Spinal cord (tissue), 9 donors: ENCODE measurements at regions not wholly inside any gene's neighbourhood (a gene's known extent, or its start where the extent isn't known, plus 50 kb on each side); places are given as distances from the start of the nearest gene placed in this dataset.

ENCODE experiments used
- DNase-seq, 6 donors: peaks; one replicate each; pipeline versions ENCODE4 v3.0.0 to v3.0.0-alpha.2; 2013 to 2015; ENCODE audit warnings: low spot score in 6 of 6, low read depth in 4 of 6
- H3K27ac ChIP-seq: one replicate; pipeline ENCODE4 v1.5.1; 2013; ENCODE audit warnings: low read depth, low read length, control low read depth
- H3K27me3 ChIP-seq: one replicate; pipeline ENCODE4 v1.6.1; 2013; ENCODE audit warnings: low read length; ENCODE audit not compliant: control insufficient read depth, insufficient read depth
- H3K36me3 ChIP-seq: one replicate; pipeline ENCODE4 v1.6.1; 2013; ENCODE audit warnings: low read length; ENCODE audit not compliant: control insufficient read depth, insufficient read depth
- H3K4me1 ChIP-seq: one replicate; pipeline ENCODE4 v1.6.1; 2013; ENCODE audit warnings: low read length; ENCODE audit not compliant: control insufficient read depth, insufficient read depth
- H3K4me3 ChIP-seq: one replicate; pipeline ENCODE4 v1.5.1; 2013; ENCODE audit warnings: low read depth, low read length, control low read depth
- H3K9me3 ChIP-seq: one replicate; pipeline ENCODE4 v1.6.1; 2013; ENCODE audit warnings: low read length; ENCODE audit not compliant: control insufficient read depth, insufficient read depth
- WGBS: methylation state at CpG from one replicate; pipeline ENCODE4 v1.1.5; 2013; ENCODE audit warnings: missing lambda C conversion rate; ENCODE audit not compliant: insufficient coverage; 5-methylcytosine and 5-hydroxymethylcytosine counted together
- donor health status: healthy.

DNA sequence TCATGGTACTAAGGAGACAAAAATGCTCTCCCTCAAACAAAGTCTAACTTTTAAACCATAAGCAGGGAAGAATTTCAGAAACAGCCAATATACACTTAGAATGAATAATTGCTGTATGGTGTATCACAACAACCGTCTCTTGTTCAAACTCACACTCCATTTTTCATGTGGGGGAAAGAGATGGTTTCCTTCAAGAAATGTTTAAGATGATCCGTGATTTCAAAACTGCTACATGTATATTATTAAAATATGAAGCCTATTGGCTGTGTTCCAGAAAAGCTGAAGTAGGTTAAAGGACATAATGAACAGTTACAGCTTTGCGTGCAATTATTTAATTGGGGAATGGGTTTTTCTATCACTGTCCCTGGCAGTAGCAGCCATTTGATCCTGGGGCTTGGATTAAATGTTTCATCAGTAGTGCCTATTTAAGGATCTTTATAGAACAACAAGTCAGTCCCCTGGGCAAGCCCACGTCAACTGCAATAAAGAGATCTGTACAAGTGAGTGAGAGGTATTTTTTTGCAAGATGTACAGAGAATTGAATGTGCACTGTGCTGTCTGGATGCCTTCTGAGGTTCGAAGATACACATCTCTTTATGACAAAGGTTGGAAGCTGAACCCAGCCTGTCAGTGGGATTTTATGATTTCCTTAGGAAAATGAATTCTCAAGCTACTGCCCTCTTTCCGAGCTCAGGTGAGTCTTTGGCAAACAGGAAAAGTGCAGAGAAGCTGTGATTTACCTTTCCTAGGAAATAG is 337.2 kb upstream of the RARB start:
- Histone ChIP-seq H3K9me3 (no peaks in the 10 kb centered on the region), H3K36me3 (no peaks in the 10 kb centered on the region), H3K4me3 (no peak overlapping the region), H3K27ac (no peak overlapping the region), H3K4me1 (no peaks in the 10 kb centered on the region), H3K27me3 (no peaks in the 10 kb centered on the region)
- peak in 1 of 6 donors; percentile 33 for DNase-seq
- 85% methylated on average over 2 of the region's 6 CpGs for WGBS

DNA sequence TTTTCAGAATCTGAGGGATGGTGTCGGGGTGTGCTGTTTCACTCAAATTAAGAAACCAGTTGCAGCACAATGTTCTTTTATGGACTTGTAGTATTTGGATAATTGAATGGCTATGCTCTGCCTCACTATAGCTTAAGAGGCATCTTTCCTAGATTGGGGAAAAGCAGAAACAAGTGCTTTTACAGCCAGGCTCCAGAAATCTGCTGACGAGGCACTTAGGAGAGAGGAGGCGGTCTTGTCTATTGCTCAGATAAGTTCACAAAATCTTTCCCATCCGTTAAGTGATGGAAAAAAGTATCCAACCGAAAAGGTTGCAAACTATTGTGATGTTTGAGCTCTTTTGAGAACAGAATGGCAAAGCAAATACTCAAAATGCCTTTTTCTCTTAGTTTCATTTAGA is 336.1 kb upstream of the RARB start:
- H3K27me3 ChIP-seq = no peaks in the 10 kb centered on the region
- no peaks in the 10 kb centered on the region for H3K36me3 ChIP-seq
- peak in 1 of 6 donors; percentile 77 for DNase-seq
- WGBS = 63% methylated on average over 3 of the region's 5 CpGs
- no peak overlapping the region for H3K27ac ChIP-seq
- no peak overlapping the region for H3K4me3 ChIP-seq
- H3K9me3 ChIP-seq = no peaks in the 10 kb centered on the region
- H3K4me1 ChIP-seq = no peaks in the 10 kb centered on the region

DNA sequence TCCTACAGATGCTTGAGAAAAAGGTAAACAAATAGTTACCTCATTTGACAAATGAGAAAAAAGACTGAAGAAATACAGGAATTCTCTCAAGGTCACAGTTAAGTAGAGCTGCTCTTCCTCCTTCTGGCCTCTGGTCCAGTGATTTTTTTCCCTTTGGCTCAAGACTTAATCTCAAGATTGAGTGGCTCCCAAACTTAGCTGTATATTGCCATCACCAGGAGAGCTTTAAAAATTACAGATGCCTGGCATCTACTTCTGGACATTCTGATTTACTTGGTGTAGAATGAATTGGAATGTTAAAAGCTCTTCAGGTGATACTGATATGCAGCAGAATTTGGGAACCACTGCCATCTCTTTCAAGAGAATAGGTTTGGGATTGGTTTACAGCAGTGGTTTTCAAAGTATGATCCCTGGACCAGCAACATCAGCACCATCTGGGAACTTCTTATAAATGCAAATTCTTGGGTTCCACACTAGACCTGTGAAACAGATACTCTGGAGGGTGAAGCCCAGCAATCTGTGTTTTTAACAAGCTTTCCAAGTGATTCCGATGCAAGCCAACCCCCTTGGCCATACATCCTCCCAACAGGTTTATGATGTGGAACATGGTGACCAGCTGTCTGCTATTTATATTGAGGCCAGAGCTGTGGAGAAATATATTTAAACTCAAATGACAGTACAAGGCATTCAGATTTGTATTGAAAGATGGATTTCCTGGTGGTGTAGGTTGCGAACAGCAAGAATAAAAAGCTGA is 333.0 kb upstream of the RARB start:
- Histone ChIP-seq H3K27me3 (no peaks in the 10 kb centered on the region), H3K9me3 (no peaks in the 10 kb centered on the region), H3K27ac (no peak overlapping the region), H3K4me3 (no peak overlapping the region), H3K36me3 (no peaks in the 10 kb centered on the region), H3K4me1 (no peaks in the 10 kb centered on the region)
- DNase-seq = peak in 1 of 6 donors; percentile 33
- WGBS = no CpG with 5 or more reads among the region's 2 CpGs

DNA sequence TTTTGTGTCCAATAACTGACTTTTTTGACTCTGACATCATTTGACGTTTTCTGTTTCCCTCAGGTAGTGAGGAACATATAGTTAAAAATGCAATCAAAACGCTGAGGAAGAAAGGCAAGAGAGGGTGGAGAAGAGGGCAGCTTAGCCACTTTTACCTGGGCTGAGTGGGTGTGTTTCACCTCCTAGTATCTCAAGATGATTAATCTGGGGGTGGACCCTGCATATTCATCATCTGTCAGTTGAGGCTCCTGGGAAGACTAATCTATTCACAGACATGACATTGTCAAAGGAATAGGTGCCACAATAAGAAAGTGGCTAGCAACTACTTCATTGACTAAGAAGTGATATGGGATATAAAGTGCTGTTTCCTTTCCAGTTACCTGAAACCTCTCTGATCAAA is 331.5 kb upstream of the RARB start:
- no peaks in the 10 kb centered on the region for H3K4me1 ChIP-seq
- WGBS = no CpG with 5 or more reads among the region's 2 CpGs
- H3K27ac ChIP-seq = no peak overlapping the region
- H3K4me3 ChIP-seq = no peak overlapping the region
- no peaks in the 10 kb centered on the region for H3K9me3 ChIP-seq
- no peak for DNase-seq
- no peaks in the 10 kb centered on the region for H3K36me3 ChIP-seq
- H3K27me3 ChIP-seq = no peaks in the 10 kb centered on the region

DNA sequence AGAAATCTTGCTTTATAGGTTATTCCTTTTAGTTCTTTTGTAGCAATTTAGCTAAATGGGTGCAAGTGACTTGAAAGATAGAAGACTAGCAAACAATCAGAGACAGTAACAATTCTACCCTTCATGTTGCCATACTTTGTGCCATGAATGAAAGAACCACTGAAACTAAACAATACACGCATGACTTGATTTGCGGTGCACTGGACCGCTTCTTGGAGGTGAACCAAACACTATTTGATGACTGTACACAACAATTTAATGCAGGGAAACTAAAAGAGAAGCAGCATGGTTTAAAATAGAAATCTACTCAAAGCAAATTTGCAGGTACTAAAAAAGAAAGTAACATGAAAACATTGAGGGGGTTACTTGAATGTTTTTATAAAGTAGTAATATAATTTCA is 331.0 kb upstream of the RARB start:
- no peak overlapping the region for H3K4me3 ChIP-seq
- H3K4me1 ChIP-seq = no peaks in the 10 kb centered on the region
- WGBS = 60% methylated on average over 2 of the region's 3 CpGs
- H3K27me3 ChIP-seq = no peaks in the 10 kb centered on the region
- H3K36me3 ChIP-seq = no peaks in the 10 kb centered on the region
- no peak overlapping the region for H3K27ac ChIP-seq
- no peaks in the 10 kb centered on the region for H3K9me3 ChIP-seq
- DNase-seq = peak in 1 of 6 donors; percentile 8

DNA sequence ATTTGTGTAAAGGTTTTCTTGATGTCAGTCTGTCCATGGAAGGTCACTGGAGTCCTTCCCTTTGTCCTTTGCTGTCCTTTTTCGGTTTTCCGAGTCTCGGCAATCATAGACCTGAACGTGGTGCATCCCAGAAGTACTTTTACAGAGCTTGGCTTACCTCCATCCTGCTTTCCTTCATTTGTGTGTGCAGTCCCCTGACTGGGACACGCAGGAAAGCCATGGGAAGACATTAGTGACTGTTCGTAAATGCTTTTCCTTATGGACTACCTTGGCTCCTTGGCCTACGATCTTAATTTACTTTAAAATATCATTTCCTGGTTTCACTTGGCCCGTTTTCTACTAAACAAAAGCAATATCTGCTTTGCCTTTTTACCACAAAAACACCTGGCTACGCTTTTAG is 328.4 kb upstream of the RARB start:
- H3K4me1 ChIP-seq = no peaks in the 10 kb centered on the region
- DNase-seq = no peak
- H3K36me3 ChIP-seq = no peaks in the 10 kb centered on the region
- H3K27me3 ChIP-seq = no peaks in the 10 kb centered on the region
- WGBS = 89% methylated on average over 7 of the region's 9 CpGs
- no peaks in the 10 kb centered on the region for H3K9me3 ChIP-seq
- H3K27ac ChIP-seq = no peak overlapping the region
- H3K4me3 ChIP-seq = no peak overlapping the region

DNA sequence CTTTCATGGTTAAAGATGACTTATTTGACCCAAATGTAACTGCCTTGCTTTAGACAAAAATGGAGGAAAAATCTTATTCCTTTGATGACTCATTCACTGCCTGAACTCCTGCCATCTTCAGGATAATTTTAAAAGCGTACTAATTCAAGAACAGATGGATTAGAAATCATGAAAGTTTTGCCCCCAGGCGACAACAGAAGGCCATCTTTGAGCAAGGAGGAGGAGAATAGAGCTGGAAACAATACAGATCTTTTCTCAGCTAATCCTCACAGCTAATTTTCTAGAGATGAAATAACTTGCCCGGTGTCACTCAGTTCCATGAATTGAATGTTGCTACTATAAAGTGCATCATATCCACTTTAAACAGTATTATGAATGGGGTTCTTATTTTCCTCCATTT is 324.7 kb upstream of the RARB start:
- Histone ChIP-seq H3K4me3 (no peak overlapping the region), H3K36me3 (no peaks in the 10 kb centered on the region), H3K4me1 (no peaks in the 10 kb centered on the region), H3K9me3 (no peaks in the 10 kb centered on the region), H3K27me3 (no peaks in the 10 kb centered on the region), H3K27ac (no peak overlapping the region)
- no CpG with 5 or more reads among the region's 3 CpGs for WGBS
- DNase-seq = no peak

DNA sequence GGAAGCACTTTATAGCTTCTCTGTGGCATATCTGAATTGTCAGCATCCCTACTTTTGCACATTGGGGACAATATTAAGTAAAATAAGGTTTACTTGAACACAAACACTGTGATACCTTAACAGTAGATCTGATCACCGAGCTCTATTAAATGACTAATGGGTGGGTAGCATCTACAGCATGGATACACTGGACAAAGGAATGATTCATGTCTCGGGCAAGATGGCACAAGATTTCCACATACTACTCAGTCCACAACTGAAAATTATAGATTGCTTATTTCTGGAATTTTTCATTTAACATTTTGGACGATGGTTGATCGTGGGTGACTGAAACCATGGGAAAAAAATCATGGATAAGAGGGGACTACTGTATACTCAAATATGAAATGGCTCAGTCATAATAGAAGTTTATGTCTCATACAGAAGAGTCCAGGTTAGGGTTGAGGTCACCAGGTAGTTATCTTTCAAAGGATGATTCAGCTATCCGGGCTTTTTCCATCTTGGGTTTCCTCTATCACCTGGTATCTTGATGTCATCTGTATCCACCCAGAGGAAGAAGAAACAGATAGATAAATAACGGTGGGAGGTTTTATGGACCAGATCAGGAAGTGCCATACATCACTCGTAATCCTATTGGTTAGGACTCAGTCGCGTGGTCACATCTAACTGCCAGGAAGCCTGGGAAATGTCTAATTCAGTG is 320.0 kb upstream of the RARB start:
- Histone ChIP-seq H3K36me3 (no peaks in the 10 kb centered on the region), H3K27ac (no peak overlapping the region), H3K9me3 (no peaks in the 10 kb centered on the region), H3K4me1 (no peaks in the 10 kb centered on the region), H3K4me3 (no peak overlapping the region), H3K27me3 (no peaks in the 10 kb centered on the region)
- DNase-seq = no peak
- WGBS = 100% methylated on average over 4 of the region's 9 CpGs

DNA sequence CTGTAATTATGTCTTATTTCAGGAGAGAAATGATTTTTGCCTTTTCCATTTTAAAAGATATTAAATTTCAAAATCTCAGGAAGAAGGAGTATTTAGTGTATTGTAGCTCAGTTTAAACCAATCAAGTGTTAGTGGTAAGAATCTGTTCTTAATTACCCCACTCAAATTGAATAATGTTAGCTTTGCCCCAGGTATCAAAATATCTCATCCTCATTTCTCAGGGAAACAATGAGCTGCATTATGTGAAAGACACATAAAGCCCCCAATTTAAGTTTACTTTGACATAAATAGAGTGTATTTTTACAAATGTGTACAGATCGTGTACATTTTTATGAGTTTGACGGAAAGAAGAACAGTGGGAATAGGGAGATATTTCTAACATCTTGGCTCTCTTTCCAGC is 317.4 kb upstream of the RARB start:
- Histone ChIP-seq H3K27ac (no peak overlapping the region), H3K4me3 (no peak overlapping the region), H3K36me3 (no peaks in the 10 kb centered on the region), H3K27me3 (no peaks in the 10 kb centered on the region), H3K9me3 (no peaks in the 10 kb centered on the region), H3K4me1 (no peaks in the 10 kb centered on the region)
- DNase-seq = peak in 1 of 6 donors; percentile 14
- no CpG with 5 or more reads among the region's 2 CpGs for WGBS
